HEK293 (cell line): ENCODE measurements at regions not wholly inside any gene's neighbourhood (a gene's known extent, or its start where the extent isn't known, plus 50 kb on each side); places are given as distances from the start of the nearest gene placed in this dataset.

Experiments
- CTCF ChIA-PET: fragments of 350-600 bp; formaldehyde crosslinking; extraction: SDS; loops from one replicate; lab custom pipeline; 2021; ENCODE audit warnings: antibody characterized with exemption; lab: Yijun Ruan, JAX
- POLR2A ChIA-PET: fragments of 300-600 bp; formaldehyde crosslinking; extraction: SDS; loops from one replicate; lab custom pipeline; 2020; ENCODE audit warnings: antibody characterized with exemption, inconsistent platforms; lab: Yijun Ruan, JAX
- H3K27ac ChIP-seq: fragments of 200-500 bp; sonication (Bioruptor generic); 2 replicates; pipeline ENCODE4 v1.5.1; 2014; ENCODE audit warnings: low read depth, low read length, control low read depth, inconsistent platforms; ENCODE audit errors: extremely low read depth
- H3K36me3 ChIP-seq, 2 experiments: fragments of 200-500 bp in 1 of 2; sonication (Bioruptor generic) in 1 of 2; 1 replicate in 1 of 2; 2 replicates in 1 of 2; pipeline ENCODE4 v1.5.1; 2014 to 2017; ENCODE audit warnings: inconsistent platforms in 2 of 2, low read length in 2 of 2; ENCODE audit not compliant: control insufficient read depth in 2 of 2, insufficient read depth in 1 of 2
- H3K4me1 ChIP-seq: fragments of 200-500 bp; sonication (Bioruptor generic); 2 replicates; pipeline ENCODE4 v1.5.1; 2014; ENCODE audit warnings: mild to moderate bottlenecking, low read length, inconsistent platforms; ENCODE audit not compliant: control insufficient read depth, insufficient read depth
- H3K4me3 ChIP-seq: 2 replicates; pipeline ENCODE4 v1.5.1; 2011; ENCODE audit warnings: low read depth, mild to moderate bottlenecking, control low read depth, low read length, moderate library complexity
- H3K9me3 ChIP-seq: fragments of 200-500 bp; sonication (Bioruptor generic); 2 replicates; pipeline ENCODE4 v1.5.1; 2014; ENCODE audit warnings: low read depth, low read length, inconsistent platforms; ENCODE audit not compliant: control insufficient read depth, insufficient read depth
- GFI1B ChIP-seq: fragments of 450-650 bp; formaldehyde crosslinking; IDR thresholded peaks from 2 replicates; pipeline ENCODE4 v1.5.1; 2016; ENCODE audit warnings: missing biosample characterization, missing genetic modification characterization
- HOXA7 ChIP-seq: sonication (generic); formaldehyde crosslinking; IDR thresholded peaks from 2 replicates; pipeline ENCODE4 v1.8.1; 2022; ENCODE audit warnings: missing genetic modification reagents, borderline replicate concordance
- IKZF3 ChIP-seq: fragments of 450-650 bp; IDR thresholded peaks from 2 replicates; pipeline ENCODE4 v1.5.0; 2018; ENCODE audit warnings: missing biosample characterization, mild to moderate bottlenecking, missing genetic modification characterization, moderate library complexity
- KLF1 ChIP-seq: fragments of 450-650 bp; formaldehyde crosslinking; IDR thresholded peaks from 2 replicates; pipeline ENCODE4 v1.5.1; 2016; ENCODE audit warnings: missing biosample characterization, missing genetic modification characterization
- KLF10 ChIP-seq: fragments of 450-650 bp; IDR thresholded peaks from 2 replicates; pipeline ENCODE4 v1.5.1; 2018; ENCODE audit warnings: missing biosample characterization, mild to moderate bottlenecking, missing genetic modification characterization
- KLF9 ChIP-seq: fragments of 450-650 bp; formaldehyde crosslinking; IDR thresholded peaks from 2 replicates; pipeline ENCODE4 v1.5.1; 2016; ENCODE audit warnings: missing biosample characterization, missing genetic modification characterization, low read depth
- MEIS1 ChIP-seq: sonication (generic); formaldehyde crosslinking; IDR thresholded peaks from 2 replicates; pipeline ENCODE4 v1.8.1; 2022; ENCODE audit warnings: missing genetic modification reagents, mild to moderate bottlenecking, borderline replicate concordance
- OSR2 ChIP-seq: fragments of 450-650 bp; formaldehyde crosslinking; IDR thresholded peaks from 2 replicates; pipeline ENCODE4 v1.5.1; 2016; ENCODE audit warnings: missing biosample characterization, missing genetic modification characterization
- ZBTB1 ChIP-seq: fragments of 450-650 bp; formaldehyde crosslinking; IDR thresholded peaks from 2 replicates; pipeline ENCODE4 v1.5.1; 2016; ENCODE audit warnings: missing biosample characterization, missing genetic modification characterization
- ZFP37 ChIP-seq: fragments of 450-650 bp; formaldehyde crosslinking; IDR thresholded peaks from 2 replicates; pipeline ENCODE4 v1.5.1; 2016; ENCODE audit warnings: missing biosample characterization, missing genetic modification characterization
- ZFP69B ChIP-seq: fragments of 450-650 bp; formaldehyde crosslinking; IDR thresholded peaks from 2 replicates; pipeline ENCODE4 v1.5.1; 2016; ENCODE audit warnings: missing biosample characterization, missing genetic modification characterization
- ZNF112 ChIP-seq: fragments of 450-650 bp; formaldehyde crosslinking; IDR thresholded peaks from 2 replicates; pipeline ENCODE4 v1.5.0; 2017; ENCODE audit warnings: missing biosample characterization, missing genetic modification characterization
- ZNF354C ChIP-seq: fragments of 450-650 bp; formaldehyde crosslinking; IDR thresholded peaks from 2 replicates; pipeline ENCODE4 v1.5.1; 2016; ENCODE audit warnings: missing biosample characterization, missing genetic modification characterization, low read depth, borderline replicate concordance
- ZNF366 ChIP-seq: fragments of 450-650 bp; formaldehyde crosslinking; conservative IDR thresholded peaks from 2 replicates; pipeline ENCODE4 v1.5.1; 2016; ENCODE audit warnings: missing biosample characterization, missing genetic modification characterization
- ZNF394 ChIP-seq: fragments of 450-650 bp; formaldehyde crosslinking; IDR thresholded peaks from 2 replicates; pipeline ENCODE4 v1.5.1; 2016; ENCODE audit warnings: missing biosample characterization, missing genetic modification characterization, mild to moderate bottlenecking, moderate library complexity, borderline replicate concordance
- ZNF404 ChIP-seq: fragments of 450-650 bp; formaldehyde crosslinking; IDR thresholded peaks from 2 replicates; pipeline ENCODE4 v1.5.1; 2017; ENCODE audit warnings: missing biosample characterization, missing genetic modification characterization
- ZNF501 ChIP-seq: fragments of 450-650 bp; formaldehyde crosslinking; IDR thresholded peaks from 2 replicates; pipeline ENCODE4 v1.5.1; 2016; ENCODE audit warnings: missing biosample characterization, missing genetic modification characterization
- ZNF530 ChIP-seq: fragments of 450-650 bp; formaldehyde crosslinking; IDR thresholded peaks from 2 replicates; pipeline ENCODE4 v1.5.1; 2016; ENCODE audit warnings: low read depth, missing biosample characterization, missing genetic modification characterization
- ZNF558 ChIP-seq: fragments of 450-650 bp; formaldehyde crosslinking; IDR thresholded peaks from 2 replicates; pipeline ENCODE4 v1.5.1; 2016; ENCODE audit warnings: missing biosample characterization, missing genetic modification characterization
- ZNF561 ChIP-seq: fragments of 450-650 bp; IDR thresholded peaks from 2 replicates; pipeline ENCODE4 v1.5.1; 2018; ENCODE audit warnings: missing biosample characterization, missing genetic modification characterization, borderline replicate concordance
- ZNF624 ChIP-seq: fragments of 450-650 bp; formaldehyde crosslinking; IDR thresholded peaks from 2 replicates; pipeline ENCODE4 v1.5.1; 2017; ENCODE audit warnings: missing biosample characterization, missing genetic modification characterization
- ZNF629 ChIP-seq: fragments of 450-650 bp; formaldehyde crosslinking; IDR thresholded peaks from 2 replicates; pipeline ENCODE4 v1.5.1; 2017; ENCODE audit warnings: missing biosample characterization, missing genetic modification characterization
- ZNF701 ChIP-seq: fragments of 450-650 bp; formaldehyde crosslinking; IDR thresholded peaks from 2 replicates; pipeline ENCODE4 v1.5.1; 2016; ENCODE audit warnings: missing biosample characterization, missing genetic modification characterization
- ZNF76 ChIP-seq: fragments of 450-650 bp; formaldehyde crosslinking; IDR thresholded peaks from 2 replicates; pipeline ENCODE4; 2016; ENCODE audit warnings: low read depth, missing biosample characterization, missing genetic modification characterization, borderline replicate concordance
- TF ChIP-seq, protein P1 (sequence below): fragments of 450-650 bp; formaldehyde crosslinking; IDR thresholded peaks from 2 replicates; pipeline ENCODE4 v1.5.1; 2016; ENCODE audit warnings: missing biosample characterization, missing genetic modification characterization
- TF ChIP-seq, protein P2 (sequence below): IDR thresholded peaks from 2 replicates; pipeline ENCODE4 v1.6.1; 2011; ENCODE audit warnings: mild to moderate bottlenecking, low read depth, low read length, borderline replicate concordance
- TF ChIP-seq, protein P3 (sequence below): fragments of 450-650 bp; formaldehyde crosslinking; IDR thresholded peaks from 2 replicates; pipeline ENCODE4 v1.5.1; 2017; ENCODE audit warnings: missing biosample characterization, mild to moderate bottlenecking, missing genetic modification characterization, moderate library complexity
- TF ChIP-seq, protein P4 (sequence below): sonication (generic); formaldehyde crosslinking; IDR thresholded peaks from 2 replicates; pipeline ENCODE4 v1.8.1; 2022; ENCODE audit warnings: mild to moderate bottlenecking, moderate library complexity, missing genetic modification reagents
- TF ChIP-seq, protein P5 (sequence below): fragments of 450-650 bp; formaldehyde crosslinking; IDR thresholded peaks from 2 replicates; pipeline ENCODE4 v1.5.1; 2016; ENCODE audit warnings: missing biosample characterization, missing genetic modification characterization

DNA sequence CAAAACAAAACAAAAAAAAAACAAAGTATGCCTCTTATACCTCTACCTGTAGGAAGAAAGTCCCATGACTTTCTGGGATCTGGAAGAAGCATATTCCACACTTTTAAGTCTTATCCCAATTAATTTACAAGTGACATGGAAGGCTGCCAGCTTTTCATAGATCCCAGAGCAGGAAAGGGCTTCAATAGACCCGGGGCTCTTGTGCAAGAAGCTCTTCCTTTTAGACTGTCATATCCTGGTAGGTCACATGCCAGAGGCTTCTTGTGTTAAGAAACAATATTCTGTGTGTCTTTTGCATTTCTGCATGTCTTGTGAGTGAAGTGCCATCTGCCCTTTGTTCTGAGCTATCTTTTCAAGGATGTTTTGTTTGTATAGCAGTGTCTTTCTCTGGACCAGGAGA lies 84.4 kb upstream of the PHOX2B start (continued):
- TF ChIP-seq, protein P1, sequence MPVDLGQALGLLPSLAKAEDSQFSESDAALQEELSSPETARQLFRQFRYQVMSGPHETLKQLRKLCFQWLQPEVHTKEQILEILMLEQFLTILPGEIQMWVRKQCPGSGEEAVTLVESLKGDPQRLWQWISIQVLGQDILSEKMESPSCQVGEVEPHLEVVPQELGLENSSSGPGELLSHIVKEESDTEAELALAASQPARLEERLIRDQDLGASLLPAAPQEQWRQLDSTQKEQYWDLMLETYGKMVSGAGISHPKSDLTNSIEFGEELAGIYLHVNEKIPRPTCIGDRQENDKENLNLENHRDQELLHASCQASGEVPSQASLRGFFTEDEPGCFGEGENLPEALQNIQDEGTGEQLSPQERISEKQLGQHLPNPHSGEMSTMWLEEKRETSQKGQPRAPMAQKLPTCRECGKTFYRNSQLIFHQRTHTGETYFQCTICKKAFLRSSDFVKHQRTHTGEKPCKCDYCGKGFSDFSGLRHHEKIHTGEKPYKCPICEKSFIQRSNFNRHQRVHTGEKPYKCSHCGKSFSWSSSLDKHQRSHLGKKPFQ = no peak
- TF ChIP-seq ZNF561 (tag by site-specific recombination) (no peak), ZNF366 (tag by site-specific recombination) (no peak), ZNF354C (tag by site-specific recombination) (no peak), KLF10 (tag by site-specific recombination) (no peak), ZNF501 (no peak), KLF9 (tag by site-specific recombination) (no peak), ZBTB1 (no peak), GFI1B (no peak), ZNF76 (no peak), ZFP69B (tag by site-specific recombination) (no peak), ZFP37 (no peak), IKZF3 (tag by site-specific recombination) (no peak), ZNF629 (tag by site-specific recombination) (no peak), HOXA7 (CRISPR knock-in tag) (no peak), KLF1 (tag by site-specific recombination) (no peak)
- TF ChIP-seq, protein P2, sequence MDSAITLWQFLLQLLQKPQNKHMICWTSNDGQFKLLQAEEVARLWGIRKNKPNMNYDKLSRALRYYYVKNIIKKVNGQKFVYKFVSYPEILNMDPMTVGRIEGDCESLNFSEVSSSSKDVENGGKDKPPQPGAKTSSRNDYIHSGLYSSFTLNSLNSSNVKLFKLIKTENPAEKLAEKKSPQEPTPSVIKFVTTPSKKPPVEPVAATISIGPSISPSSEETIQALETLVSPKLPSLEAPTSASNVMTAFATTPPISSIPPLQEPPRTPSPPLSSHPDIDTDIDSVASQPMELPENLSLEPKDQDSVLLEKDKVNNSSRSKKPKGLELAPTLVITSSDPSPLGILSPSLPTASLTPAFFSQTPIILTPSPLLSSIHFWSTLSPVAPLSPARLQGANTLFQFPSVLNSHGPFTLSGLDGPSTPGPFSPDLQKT = no peak

DNA sequence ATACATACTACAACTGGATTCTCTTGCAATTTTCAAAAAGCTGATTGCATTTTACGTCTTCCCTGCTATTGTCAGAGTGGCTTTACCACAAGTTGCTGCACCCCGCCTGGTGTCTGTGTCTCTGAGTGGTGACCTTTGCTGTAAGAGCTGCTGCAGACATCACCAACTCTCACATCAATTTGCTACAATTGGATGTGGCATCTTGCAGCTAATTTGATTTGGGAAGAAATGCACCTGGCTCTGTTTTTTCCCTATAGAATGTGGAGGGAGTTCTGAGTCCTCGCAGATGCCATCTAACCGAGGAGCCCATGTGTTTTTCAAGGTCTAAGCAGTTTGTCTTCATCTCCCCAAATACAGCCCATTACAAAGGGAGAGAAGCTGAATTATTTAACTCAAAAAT lies 73.8 kb upstream of the PHOX2B start:
- H3K36me3 ChIP-seq = no peaks in the 10 kb centered on the region
- H3K4me1 ChIP-seq = no peaks in the 10 kb centered on the region
- TF ChIP-seq ZNF701 (tag by site-specific recombination) (no peak), ZNF112 (tag by site-specific recombination) (no peak), ZNF624 (tag by site-specific recombination) (no peak), MEIS1 (CRISPR knock-in tag) (no peak), ZNF530 (tag by site-specific recombination) (no peak), ZNF394 (tag by site-specific recombination) (no peak), OSR2 (tag by site-specific recombination) (no peak), ZNF629 (tag by site-specific recombination) (no peak), ZNF558 (tag by site-specific recombination) (no peak), ZNF404 (tag by site-specific recombination) (no peak)
- TF ChIP-seq, protein P3, sequence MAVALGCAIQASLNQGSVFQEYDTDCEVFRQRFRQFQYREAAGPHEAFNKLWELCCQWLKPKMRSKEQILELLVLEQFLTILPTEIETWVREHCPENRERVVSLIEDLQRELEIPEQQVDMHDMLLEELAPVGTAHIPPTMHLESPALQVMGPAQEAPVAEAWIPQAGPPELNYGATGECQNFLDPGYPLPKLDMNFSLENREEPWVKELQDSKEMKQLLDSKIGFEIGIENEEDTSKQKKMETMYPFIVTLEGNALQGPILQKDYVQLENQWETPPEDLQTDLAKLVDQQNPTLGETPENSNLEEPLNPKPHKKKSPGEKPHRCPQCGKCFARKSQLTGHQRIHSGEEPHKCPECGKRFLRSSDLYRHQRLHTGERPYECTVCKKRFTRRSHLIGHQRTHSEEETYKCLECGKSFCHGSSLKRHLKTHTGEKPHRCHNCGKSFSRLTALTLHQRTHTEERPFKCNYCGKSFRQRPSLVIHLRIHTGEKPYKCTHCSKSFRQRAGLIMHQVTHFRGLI = no peak
- TF ChIP-seq, protein P4, sequence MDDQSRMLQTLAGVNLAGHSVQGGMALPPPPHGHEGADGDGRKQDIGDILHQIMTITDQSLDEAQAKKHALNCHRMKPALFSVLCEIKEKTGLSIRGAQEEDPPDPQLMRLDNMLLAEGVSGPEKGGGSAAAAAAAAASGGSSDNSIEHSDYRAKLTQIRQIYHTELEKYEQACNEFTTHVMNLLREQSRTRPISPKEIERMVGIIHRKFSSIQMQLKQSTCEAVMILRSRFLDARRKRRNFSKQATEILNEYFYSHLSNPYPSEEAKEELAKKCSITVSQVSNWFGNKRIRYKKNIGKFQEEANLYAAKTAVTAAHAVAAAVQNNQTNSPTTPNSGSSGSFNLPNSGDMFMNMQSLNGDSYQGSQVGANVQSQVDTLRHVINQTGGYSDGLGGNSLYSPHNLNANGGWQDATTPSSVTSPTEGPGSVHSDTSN = no peak
- TF ChIP-seq, protein P5, sequence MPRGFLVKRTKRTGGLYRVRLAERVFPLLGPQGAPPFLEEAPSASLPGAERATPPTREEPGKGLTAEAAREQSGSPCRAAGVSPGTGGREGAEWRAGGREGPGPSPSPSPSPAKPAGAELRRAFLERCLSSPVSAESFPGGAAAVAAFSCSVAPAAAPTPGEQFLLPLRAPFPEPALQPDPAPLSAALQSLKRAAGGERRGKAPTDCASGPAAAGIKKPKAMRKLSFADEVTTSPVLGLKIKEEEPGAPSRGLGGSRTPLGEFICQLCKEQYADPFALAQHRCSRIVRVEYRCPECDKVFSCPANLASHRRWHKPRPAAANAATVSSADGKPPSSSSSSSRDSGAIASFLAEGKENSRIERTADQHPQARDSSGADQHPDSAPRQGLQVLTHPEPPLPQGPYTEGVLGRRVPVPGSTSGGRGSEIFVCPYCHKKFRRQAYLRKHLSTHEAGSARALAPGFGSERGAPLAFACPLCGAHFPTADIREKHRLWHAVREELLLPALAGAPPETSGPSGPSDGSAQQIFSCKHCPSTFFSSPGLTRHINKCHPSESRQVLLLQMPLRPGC (tag by site-specific recombination) = no peak
- no peaks in the 10 kb centered on the region for H3K9me3 ChIP-seq
- ChIA-PET POLR2A (no interaction called here), CTCF (no interaction called here)
- no peak overlapping the region for H3K27ac ChIP-seq
- no peak overlapping the region for H3K4me3 ChIP-seq
